ENCODE measurements at regions not wholly inside any gene's neighbourhood (a gene's known extent, or its start where the extent isn't known, plus 50 kb on each side); places are given as distances from the start of the nearest gene placed in this dataset.

- TF ChIP-seq KDM1A (IDR thresholded peaks at IDR 0.05; ENCODE audit: low read depth): no peak
- TF ChIP-seq RAD21 (conservative IDR thresholded peaks at IDR 0.05 in 1 of 2, IDR thresholded peaks at IDR 0.05 in 1 of 2): no peak
- TF ChIP-seq PBX3 (IDR thresholded peaks at IDR 0.05): no peak
Measured at GRCh38 chr7:18343047-18343446, 152.5 kb upstream of the HDAC9 start (continued).

- ATAC-seq (no peak), DNase-seq (ENCODE audit: low read depth in 1 of 2, low spot score in 1 of 2) (no peak), FAIRE-seq (no peak)
- no peak overlapping the region for H3K4me3 ChIP-seq
- no peak overlapping the region for H3K27ac ChIP-seq
- ChIA-PET POLR2A (no interaction called here), CTCF (interaction anchor here (0.9 to 3.3 kb wide), 12 partner anchors 9 to 1361 kb away, joined by 3 to 30 read pairs (median 6); no protein-coding TSS in a partner anchor)
- no peaks in the 10 kb centered on the region for H3K4me1 ChIP-seq
- TF ChIP-seq TP53 (CRISPR knock-in tag; IDR thresholded peaks at IDR 0.05): no peak
- no peak for TF ChIP-seq RNF2 (IDR thresholded peaks at IDR 0.05; ENCODE audit: borderline replicate concordance, low read depth)
- no peak for TF ChIP-seq FOSB (CRISPR knock-in tag; IDR thresholded peaks at IDR 0.05)
- no peak for TF ChIP-seq HMGXB4 (CRISPR knock-in tag; IDR thresholded peaks at IDR 0.05; ENCODE audit: borderline replicate concordance)
- no peak for TF ChIP-seq JUN (IDR thresholded peaks at IDR 0.05)
- TF ChIP-seq REST (IDR thresholded peaks at IDR 0.05): no peak
- no peak for TF ChIP-seq CHD4 (IDR thresholded peaks at IDR 0.05; ENCODE audit: borderline replicate concordance)
- no peak for TF ChIP-seq RARB (CRISPR knock-in tag; IDR thresholded peaks at IDR 0.05)
- TF ChIP-seq ZSCAN20 (CRISPR knock-in tag; IDR thresholded peaks at IDR 0.05): no peak
- TF ChIP-seq NPAS2 (CRISPR knock-in tag; IDR thresholded peaks at IDR 0.05; ENCODE audit: borderline replicate concordance): no peak
- no peak for TF ChIP-seq HOXB5 (CRISPR knock-in tag; IDR thresholded peaks at IDR 0.05)
- no peak for TF ChIP-seq JUNB (IDR thresholded peaks at IDR 0.05)
- TF ChIP-seq KDM1A (IDR thresholded peaks at IDR 0.05; ENCODE audit: low read depth): no peak
- TF ChIP-seq CHD2 (IDR thresholded peaks at IDR 0.05; ENCODE audit: low read length, partially characterized antibody): no peak
- TF ChIP-seq SREBF2 (IDR thresholded peaks at IDR 0.05): no peak
- TF ChIP-seq CTCF (IDR thresholded peaks at IDR 0.05): no peak
- no peak overlapping the region for H3K4me2 ChIP-seq
- peaks cover 6% of the 10 kb centered on the region; the same call in 1 of the 3 replicates for H3K9me3 ChIP-seq
Measured at GRCh38 chr7:18344536-18344935, 151.0 kb upstream of the HDAC9 start.
